ENCODE measurements at regions not wholly inside any gene's neighbourhood (a gene's known extent, or its start where the extent isn't known, plus 50 kb on each side); places are given as distances from the start of the nearest gene placed in this dataset.
"Not testable (repeated sequence)": the region's sequence is repeated elsewhere in the genome, so short reads cannot be mapped to it uniquely, and the experiment has no call there.

- not testable (repeated sequence) for DNase-seq
Measured at GRCh38 chr16:33994207-33994606, 534.8 kb downstream of the TP53TG3F start.

GRCh38 chr16:33995821-33996372 lies 536.5 kb downstream of the TP53TG3F start:
- not testable (repeated sequence) for DNase-seq

DNA sequence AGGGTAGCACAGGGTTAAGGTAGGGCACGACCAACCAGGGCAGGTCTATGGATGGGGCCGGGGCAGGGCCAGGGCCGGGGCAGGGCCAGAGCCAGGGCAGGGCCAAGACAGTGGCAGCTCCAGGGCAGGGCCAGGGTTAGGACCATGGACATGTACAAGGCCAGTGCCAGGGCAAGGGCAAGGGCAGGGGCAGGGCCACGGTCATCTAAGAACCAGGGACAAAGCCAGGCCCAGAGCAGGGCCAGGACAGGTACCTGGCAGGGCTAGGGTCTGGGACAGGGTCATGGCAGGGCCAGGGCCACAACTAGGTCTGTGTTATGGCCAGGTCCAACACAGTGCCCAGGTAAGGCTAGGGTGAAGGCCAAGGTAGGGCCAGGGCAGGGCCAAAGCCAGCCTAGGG lies 541.8 kb downstream of the TP53TG3F start:
- DNase-seq = not testable (repeated sequence)

DNA sequence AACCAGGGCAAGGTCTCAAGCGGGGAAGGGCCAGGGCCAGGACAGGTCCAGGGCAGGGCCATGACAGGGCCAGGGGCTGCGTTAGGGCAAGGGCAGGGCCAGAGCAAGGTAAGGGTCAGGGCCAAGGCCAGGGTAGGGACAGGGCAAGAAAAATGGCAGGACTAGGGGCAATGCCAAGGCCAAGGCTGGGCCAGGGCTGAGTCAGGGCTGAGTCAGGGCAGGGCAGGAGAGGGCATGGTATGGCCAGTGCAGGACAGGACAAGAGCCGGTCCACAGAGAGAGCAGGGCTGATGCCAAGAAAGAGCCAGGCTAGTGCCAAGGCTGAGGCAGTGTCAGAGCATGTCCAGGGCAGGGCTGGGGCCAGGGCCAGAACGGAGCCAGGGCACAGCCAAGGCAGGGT lies 542.5 kb downstream of the TP53TG3F start:
- DNase-seq = not testable (repeated sequence)

DNA sequence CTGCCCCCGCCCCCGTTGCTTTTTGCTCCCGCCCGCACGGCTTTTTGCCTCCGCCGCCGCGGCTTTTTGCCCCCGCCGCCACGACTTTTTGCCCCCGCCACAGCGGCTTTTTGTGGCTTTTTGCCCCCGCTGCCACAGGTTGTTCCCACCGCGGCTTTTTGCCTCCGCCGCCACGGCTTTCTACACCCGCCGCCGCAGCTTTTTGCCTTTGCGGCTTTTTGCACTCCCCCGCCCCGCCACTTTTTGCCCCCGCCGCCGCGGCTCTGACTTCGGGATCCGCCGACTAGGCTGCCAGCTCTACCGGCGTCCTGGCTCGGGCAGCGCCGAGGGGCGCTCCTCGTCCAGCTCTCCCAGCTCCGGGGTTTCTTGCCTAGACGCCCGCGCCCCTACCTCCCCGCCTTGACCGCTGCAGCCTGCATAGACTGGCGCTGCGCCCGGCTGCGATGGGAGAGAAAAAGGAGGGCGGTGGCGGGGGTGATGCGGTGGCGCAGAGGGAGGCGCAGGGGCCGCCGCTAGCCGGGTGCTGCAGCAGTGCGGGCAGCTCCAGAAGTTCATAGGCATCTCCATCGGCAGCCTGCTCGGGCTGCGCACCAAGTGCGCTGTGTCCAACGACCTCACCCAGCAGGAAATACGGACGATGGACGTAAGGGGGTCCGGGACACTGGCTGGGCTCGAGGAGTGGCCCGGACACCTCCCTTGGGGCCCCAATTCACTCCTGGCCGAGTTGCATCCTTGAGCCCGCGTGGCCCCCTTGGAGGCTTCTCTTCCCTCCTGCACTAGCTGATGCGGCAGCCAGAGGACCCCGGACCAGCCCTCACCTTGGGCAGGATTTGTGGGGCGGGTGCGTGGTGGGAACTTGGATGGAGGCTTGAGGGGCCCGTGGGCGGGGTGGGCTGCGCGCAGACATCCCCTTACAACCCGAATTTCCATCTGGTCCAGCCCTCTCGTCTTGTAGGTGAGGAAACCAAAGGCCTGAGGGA lies 555.7 kb downstream of the TP53TG3F start:
- DNase-seq = not testable (repeated sequence)

DNA sequence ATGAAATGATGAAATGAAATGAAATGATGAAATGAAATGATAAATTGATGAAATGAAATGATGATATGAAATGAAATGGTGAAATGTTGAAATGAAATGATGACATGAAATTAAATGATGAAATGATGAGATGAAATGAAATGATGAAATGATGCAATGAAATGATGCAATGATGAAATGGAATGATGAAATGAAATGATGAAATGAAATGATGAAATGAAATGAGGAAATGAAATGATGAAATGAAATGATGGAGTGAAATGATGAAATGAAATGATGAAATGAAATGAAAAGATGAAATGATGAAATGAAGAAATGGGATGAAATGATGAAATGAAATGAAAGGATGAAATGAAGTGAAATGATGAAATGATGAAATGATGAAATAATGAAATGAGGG lies 558.9 kb downstream of the TP53TG3F start:
- DNase-seq = not testable (repeated sequence)

GRCh38 chr16:34050787-34051320 lies 591.4 kb downstream of the TP53TG3F start:
- no peak for DNase-seq

GRCh38 chr16:34054137-34054536 lies 594.7 kb downstream of the TP53TG3F start:
- no peak for DNase-seq

DNA sequence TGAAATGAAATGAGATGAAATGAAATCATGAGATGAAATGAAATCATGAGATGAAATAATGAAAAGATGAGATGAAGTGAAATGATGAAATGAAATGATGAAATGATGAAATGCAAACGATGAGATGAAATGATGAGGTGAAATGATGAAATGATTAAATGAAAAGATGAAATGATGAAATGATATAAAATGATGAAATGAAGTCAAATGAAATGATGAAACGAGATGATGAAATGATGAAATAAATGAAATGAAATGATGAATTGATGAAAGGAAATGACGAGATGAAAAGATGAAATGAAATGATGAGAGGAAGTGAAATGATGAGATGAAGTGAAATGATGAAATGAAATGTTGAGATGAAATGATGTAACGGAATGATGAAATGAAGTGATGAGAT lies 595.6 kb downstream of the TP53TG3F start:
- no peak for DNase-seq

GRCh38 chr16:34062620-34063253 lies 603.3 kb downstream of the TP53TG3F start:
- DNase-seq = not testable (repeated sequence)

- not testable (repeated sequence) for DNase-seq
Measured at GRCh38 chr16:34063498-34064157, 604.2 kb downstream of the TP53TG3F start.

- not testable (repeated sequence) for DNase-seq
Measured at GRCh38 chr16:34064602-34065001, 605.2 kb downstream of the TP53TG3F start.

- not testable (repeated sequence) for DNase-seq
Measured at GRCh38 chr16:34069731-34070130, 610.3 kb downstream of the TP53TG3F start.

DNA sequence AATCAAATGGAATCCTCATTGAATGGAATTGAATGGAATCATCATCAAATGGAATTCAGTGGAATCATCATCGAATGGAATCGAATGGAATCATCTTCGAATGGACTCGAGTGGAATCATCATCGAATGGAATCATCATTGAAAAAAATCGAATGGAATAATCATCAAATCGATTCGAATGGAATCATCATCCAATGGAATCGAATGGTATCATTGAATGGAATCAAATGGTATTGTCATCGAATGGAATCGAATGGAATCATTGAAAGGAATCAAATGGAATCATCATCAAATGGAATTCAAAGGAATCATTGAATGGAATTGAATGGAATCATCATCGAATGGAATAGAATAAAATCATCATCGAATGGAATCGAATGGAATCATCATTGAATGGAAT lies 619.3 kb downstream of the TP53TG3F start:
- DNase-seq = no peak

DNA sequence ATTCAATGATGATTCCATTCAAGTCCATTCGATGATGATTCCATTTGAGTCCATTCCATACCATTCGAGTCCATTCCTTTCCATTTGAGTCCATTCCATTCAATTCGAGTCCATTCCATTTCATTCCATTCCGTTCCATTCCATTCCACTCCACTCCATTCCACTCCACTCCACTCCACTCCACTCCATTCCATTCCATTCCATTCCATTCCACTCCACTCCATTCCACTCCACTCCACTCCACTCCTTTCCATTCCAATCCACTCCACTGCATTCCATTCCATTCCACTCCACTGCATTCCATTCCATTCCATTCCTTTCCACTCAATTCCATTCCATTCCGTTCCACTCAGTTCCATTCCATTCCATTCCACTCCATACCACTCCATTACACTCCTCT lies 625.6 kb downstream of the TP53TG3F start:
- not testable (repeated sequence) for DNase-seq

GRCh38 chr16:34095006-34095405 lies 635.6 kb downstream of the TP53TG3F start:
- not testable (repeated sequence) for DNase-seq

GRCh38 chr16:34096911-34097310 lies 637.5 kb downstream of the TP53TG3F start:
- not testable (repeated sequence) for DNase-seq

DNA sequence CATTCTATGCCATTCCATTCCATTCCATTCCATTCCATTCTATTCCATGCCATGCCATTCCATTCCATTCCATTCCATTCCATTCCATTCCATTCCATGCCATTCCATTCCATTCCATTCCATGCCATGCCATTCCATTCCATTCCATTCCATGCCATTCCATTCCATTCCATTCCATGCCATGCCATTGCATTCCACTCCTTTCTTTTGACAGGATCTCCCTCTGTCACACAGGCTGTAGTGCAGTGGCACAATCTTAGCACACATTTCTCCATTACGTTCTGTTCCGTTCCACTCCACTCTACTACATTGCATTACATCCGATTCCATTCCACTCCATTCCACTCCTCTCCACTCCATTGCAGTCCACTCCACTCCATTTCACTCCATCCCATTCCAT lies 637.9 kb downstream of the TP53TG3F start:
- not testable (repeated sequence) for DNase-seq

GRCh38 chr16:34098033-34098432 lies 638.6 kb downstream of the TP53TG3F start:
- not testable (repeated sequence) for DNase-seq

- not testable (repeated sequence) for DNase-seq
Measured at GRCh38 chr16:34099028-34099427, 639.6 kb downstream of the TP53TG3F start.

Measured in NCI-H1930 (cell line).